ENCODE measurements at regions not wholly inside any gene's neighbourhood (a gene's known extent, or its start where the extent isn't known, plus 50 kb on each side); places are given as distances from the start of the nearest gene placed in this dataset.

DNA sequence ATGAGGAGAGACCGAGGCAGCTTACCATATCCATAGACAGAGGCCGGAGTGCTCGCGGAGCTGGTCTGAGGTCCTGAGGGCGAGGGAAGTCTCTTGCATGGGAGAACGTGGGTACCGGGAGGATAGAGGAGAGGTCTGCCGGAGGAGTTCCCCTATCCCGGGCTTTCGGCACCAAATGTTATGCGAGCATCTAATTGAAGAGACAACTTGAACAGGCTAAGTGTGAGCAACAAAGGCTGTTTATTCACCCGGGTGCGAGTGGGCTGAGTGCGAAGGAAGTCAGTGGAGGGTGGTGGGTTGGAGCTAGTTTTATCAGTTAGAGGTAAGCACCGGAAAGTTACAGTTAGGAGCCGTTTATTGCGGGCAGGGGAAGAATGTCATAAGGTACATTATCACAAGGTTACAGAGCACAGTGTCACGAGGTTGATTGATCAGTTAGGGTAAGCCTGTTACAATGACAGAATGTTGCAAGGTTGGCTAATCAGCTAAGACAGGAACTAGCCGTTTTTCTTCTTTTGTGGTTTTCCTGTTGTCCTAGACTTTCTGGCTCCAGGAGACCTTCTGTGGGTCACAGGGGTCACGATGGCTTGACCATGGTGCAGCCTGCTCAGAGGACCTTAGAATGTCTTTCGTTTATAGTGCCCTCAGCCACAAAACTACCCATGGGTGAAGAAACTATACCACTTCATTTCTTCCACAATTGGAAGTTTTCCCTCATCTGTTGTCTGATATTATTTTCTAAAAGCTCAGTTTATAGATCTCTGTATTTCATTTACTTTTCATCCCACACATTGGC, 746.0 kb upstream of the ADGRB3 start (continued):
- TF ChIP-seq GATA2 (CRISPR knock-in tag; IDR thresholded peaks at IDR 0.05) (peak; percentile 86), ZNF717 (CRISPR knock-in tag; IDR thresholded peaks at IDR 0.05) (0 out of 2 replicates have a peak, but pooled peaks have one; percentile 17), ARNT (IDR thresholded peaks at IDR 0.05) (peak; percentile 95 to 97; a peak in 3 of 4 replicates), HMBOX1 (IDR thresholded peaks at IDR 0.05) (peak; percentile 96), NCOR1 (IDR thresholded peaks at IDR 0.05) (peak; percentile 98), STAT5A (IDR thresholded peaks at IDR 0.05; ENCODE audit: borderline replicate concordance, low read length) (peak; percentile 90), TSHZ1 (CRISPR knock-in tag; IDR thresholded peaks at IDR 0.05) (peak; percentile 67; the same call in 1 of the 2 replicates), SAP30 (IDR thresholded peaks at IDR 0.05; ENCODE audit: borderline replicate concordance, insufficient read depth, low read depth, low read length, poor library complexity, severe bottlenecking) (no peak), KLF1 (tag; IDR thresholded peaks at IDR 0.05) (no peak), PTRF (tag; IDR thresholded peaks at IDR 0.05) (no peak)
- TF ChIP-seq, protein P1, sequence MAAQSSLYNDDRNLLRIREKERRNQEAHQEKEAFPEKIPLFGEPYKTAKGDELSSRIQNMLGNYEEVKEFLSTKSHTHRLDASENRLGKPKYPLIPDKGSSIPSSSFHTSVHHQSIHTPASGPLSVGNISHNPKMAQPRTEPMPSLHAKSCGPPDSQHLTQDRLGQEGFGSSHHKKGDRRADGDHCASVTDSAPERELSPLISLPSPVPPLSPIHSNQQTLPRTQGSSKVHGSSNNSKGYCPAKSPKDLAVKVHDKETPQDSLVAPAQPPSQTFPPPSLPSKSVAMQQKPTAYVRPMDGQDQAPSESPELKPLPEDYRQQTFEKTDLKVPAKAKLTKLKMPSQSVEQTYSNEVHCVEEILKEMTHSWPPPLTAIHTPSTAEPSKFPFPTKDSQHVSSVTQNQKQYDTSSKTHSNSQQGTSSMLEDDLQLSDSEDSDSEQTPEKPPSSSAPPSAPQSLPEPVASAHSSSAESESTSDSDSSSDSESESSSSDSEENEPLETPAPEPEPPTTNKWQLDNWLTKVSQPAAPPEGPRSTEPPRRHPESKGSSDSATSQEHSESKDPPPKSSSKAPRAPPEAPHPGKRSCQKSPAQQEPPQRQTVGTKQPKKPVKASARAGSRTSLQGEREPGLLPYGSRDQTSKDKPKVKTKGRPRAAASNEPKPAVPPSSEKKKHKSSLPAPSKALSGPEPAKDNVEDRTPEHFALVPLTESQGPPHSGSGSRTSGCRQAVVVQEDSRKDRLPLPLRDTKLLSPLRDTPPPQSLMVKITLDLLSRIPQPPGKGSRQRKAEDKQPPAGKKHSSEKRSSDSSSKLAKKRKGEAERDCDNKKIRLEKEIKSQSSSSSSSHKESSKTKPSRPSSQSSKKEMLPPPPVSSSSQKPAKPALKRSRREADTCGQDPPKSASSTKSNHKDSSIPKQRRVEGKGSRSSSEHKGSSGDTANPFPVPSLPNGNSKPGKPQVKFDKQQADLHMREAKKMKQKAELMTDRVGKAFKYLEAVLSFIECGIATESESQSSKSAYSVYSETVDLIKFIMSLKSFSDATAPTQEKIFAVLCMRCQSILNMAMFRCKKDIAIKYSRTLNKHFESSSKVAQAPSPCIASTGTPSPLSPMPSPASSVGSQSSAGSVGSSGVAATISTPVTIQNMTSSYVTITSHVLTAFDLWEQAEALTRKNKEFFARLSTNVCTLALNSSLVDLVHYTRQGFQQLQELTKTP (IDR thresholded peaks at IDR 0.05; ENCODE audit: low read depth in 1 of 2, partially characterized antibody in 2 of 2): peak; percentile 91 to 100
- TF ChIP-seq, protein P2, sequence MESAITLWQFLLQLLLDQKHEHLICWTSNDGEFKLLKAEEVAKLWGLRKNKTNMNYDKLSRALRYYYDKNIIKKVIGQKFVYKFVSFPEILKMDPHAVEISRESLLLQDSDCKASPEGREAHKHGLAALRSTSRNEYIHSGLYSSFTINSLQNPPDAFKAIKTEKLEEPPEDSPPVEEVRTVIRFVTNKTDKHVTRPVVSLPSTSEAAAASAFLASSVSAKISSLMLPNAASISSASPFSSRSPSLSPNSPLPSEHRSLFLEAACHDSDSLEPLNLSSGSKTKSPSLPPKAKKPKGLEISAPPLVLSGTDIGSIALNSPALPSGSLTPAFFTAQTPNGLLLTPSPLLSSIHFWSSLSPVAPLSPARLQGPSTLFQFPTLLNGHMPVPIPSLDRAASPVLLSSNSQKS (CRISPR knock-in tag; IDR thresholded peaks at IDR 0.05): no peak; the same call in none of the 2 replicates
- TF ChIP-seq, protein P3, sequence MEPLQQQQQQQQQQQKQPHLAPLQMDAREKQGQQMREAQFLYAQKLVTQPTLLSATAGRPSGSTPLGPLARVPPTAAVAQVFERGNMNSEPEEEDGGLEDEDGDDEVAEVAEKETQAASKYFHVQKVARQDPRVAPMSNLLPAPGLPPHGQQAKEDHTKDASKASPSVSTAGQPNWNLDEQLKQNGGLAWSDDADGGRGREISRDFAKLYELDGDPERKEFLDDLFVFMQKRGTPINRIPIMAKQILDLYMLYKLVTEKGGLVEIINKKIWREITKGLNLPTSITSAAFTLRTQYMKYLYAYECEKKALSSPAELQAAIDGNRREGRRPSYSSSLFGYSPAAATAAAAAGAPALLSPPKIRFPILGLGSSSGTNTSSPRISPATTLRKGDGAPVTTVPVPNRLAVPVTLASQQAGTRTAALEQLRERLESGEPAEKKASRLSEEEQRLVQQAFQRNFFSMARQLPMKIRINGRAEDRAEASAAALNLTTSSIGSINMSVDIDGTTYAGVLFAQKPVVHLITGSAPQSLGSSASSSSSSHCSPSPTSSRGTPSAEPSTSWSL (CRISPR knock-in tag; IDR thresholded peaks at IDR 0.05; ENCODE audit: borderline replicate concordance): peak; percentile 1; the same call in 1 of the 2 replicates
- TF ChIP-seq, protein P4, sequence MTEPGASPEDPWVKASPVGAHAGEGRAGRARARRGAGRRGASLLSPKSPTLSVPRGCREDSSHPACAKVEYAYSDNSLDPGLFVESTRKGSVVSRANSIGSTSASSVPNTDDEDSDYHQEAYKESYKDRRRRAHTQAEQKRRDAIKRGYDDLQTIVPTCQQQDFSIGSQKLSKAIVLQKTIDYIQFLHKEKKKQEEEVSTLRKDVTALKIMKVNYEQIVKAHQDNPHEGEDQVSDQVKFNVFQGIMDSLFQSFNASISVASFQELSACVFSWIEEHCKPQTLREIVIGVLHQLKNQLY (CRISPR knock-in tag; conservative IDR thresholded peaks at IDR 0.05): no peak

All from K562 (cell line).